Kidney (tissue), 13 donors: ENCODE measurements at regions not wholly inside any gene's neighbourhood (a gene's known extent, or its start where the extent isn't known, plus 50 kb on each side); places are given as distances from the start of the nearest gene placed in this dataset.
"Not testable (repeated sequence)": the region's sequence is repeated elsewhere in the genome, so short reads cannot be mapped to it uniquely, and the experiment has no call there.

Source experiments
- DNase-seq, 5 donors: peaks; one replicate each; pipeline ENCODE4 v3.0.0-alpha.2; 2013 to 2020
- FAIRE-seq: peaks from 2 replicates; lab custom pipeline; 2012; peaks lifted over from hg19 to GRCh38; lab: Jason Lieb, UNC
- H3K27ac ChIP-seq, 2 donors: one replicate each; pipeline ENCODE4 v1.7.0; 2013; ENCODE audit warnings: low read depth in 2 of 2, low read length in 2 of 2, inconsistent platforms in 1 of 2
- H3K27me3 ChIP-seq: one replicate; pipeline ENCODE4 v1.7.1; 2013; ENCODE audit warnings: low read length, inconsistent platforms; ENCODE audit not compliant: control insufficient read depth, insufficient read depth
- H3K36me3 ChIP-seq, 3 donors: one replicate each; pipeline versions ENCODE4 v1.7.0 to v1.7.1; 2013; ENCODE audit warnings: low read length in 3 of 3, control low read depth in 1 of 3, inconsistent platforms in 1 of 3; ENCODE audit not compliant: insufficient read depth in 3 of 3, control insufficient read depth in 2 of 3
- H3K4me1 ChIP-seq, 3 donors: one replicate each; pipeline versions ENCODE4 v1.7.0 to v1.7.1; 2013; ENCODE audit warnings: low read length in 3 of 3, inconsistent platforms in 1 of 3, low read depth in 1 of 3; ENCODE audit not compliant: control insufficient read depth in 2 of 3, insufficient read depth in 2 of 3
- H3K4me3 ChIP-seq, 3 donors: one replicate each; pipeline versions ENCODE4 v1.7.0 to v1.8.1; 2013; ENCODE audit warnings: low read length in 3 of 3, control low read depth in 1 of 3, inconsistent platforms in 1 of 3
- H3K9ac ChIP-seq, 3 donors: one replicate each; pipeline versions ENCODE4 v1.7.0 to v1.7.1; 2013; ENCODE audit warnings: low read length in 3 of 3, control low read depth in 1 of 3, inconsistent platforms in 1 of 3
- H3K9me3 ChIP-seq, 3 donors: one replicate each; pipeline versions ENCODE4 v1.7.0 to v1.7.1; 2013; ENCODE audit warnings: low read length in 3 of 3, control low read depth in 1 of 3, inconsistent platforms in 1 of 3; ENCODE audit not compliant: control insufficient read depth in 2 of 3, insufficient read depth in 1 of 3
- intact Hi-C: fragments of 100-400 bp; cut with DNase I; formaldehyde crosslinking; loops from one replicate; pipeline ENCODE4 v1.11.1; 2022
- TF ChIP-seq, protein P1 (sequence below): IDR thresholded peaks from 3 replicates; pipeline ENCODE4 v1.5.1; 2012; ENCODE audit warnings: mild to moderate bottlenecking, moderate library complexity, borderline replicate concordance; ENCODE audit not compliant: insufficient read depth; ENCODE audit errors: extremely low read depth
- donor health status: control.
- donor health status: control.
- donor health status: control.
- donor health status: control.
- donor health status: control.
- donor health status: DM: yes; HTN: yes; CAD: no.
- donor health status: Normal renal cell carcinoma (clear cell type).

DNA sequence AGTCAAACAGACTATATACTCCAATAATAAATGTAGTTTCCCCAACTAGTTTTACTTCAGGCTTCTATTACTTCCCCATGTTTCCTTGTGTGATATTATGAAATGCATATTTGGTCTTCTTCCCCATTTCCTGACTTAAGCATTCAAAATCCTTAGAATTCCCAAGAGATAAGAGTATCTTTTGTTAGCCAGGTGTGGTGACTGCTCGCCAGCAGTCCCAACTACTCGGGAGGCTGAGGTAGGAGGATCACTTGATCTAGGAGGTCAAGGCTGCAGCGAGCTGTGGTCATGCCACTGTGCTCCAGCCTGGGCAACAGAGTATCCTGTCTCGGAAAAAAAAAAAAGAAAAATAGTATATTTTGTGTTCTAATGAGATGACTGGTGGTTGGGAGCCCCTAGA is 72.7 kb upstream of the UBE2E2 start:
- H3K9ac ChIP-seq: no peak overlapping the region
- no peak overlapping the region for H3K27ac ChIP-seq
- intact Hi-C loops: no loop called here
- DNase-seq (no peak), FAIRE-seq (no peak)
- TF ChIP-seq, protein P1, sequence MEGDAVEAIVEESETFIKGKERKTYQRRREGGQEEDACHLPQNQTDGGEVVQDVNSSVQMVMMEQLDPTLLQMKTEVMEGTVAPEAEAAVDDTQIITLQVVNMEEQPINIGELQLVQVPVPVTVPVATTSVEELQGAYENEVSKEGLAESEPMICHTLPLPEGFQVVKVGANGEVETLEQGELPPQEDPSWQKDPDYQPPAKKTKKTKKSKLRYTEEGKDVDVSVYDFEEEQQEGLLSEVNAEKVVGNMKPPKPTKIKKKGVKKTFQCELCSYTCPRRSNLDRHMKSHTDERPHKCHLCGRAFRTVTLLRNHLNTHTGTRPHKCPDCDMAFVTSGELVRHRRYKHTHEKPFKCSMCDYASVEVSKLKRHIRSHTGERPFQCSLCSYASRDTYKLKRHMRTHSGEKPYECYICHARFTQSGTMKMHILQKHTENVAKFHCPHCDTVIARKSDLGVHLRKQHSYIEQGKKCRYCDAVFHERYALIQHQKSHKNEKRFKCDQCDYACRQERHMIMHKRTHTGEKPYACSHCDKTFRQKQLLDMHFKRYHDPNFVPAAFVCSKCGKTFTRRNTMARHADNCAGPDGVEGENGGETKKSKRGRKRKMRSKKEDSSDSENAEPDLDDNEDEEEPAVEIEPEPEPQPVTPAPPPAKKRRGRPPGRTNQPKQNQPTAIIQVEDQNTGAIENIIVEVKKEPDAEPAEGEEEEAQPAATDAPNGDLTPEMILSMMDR: no peak
- H3K9me3 ChIP-seq: no peaks in the 10 kb centered on the region
- no peaks in the 10 kb centered on the region for H3K4me1 ChIP-seq
- no peaks in the 10 kb centered on the region for H3K36me3 ChIP-seq
- H3K27me3 ChIP-seq: no peaks in the 10 kb centered on the region
- no peak overlapping the region for H3K4me3 ChIP-seq

- no peak for DNase-seq
- Histone ChIP-seq H3K4me3 (no peak overlapping the region), H3K4me1 (no peaks in the 10 kb centered on the region), H3K9ac (no peak overlapping the region), H3K27me3 (no peaks in the 10 kb centered on the region), H3K27ac (no peak overlapping the region), H3K36me3 (no peaks in the 10 kb centered on the region), H3K9me3 (no peaks in the 10 kb centered on the region)
- intact Hi-C loops: no loop called here
- TF ChIP-seq, protein P1: no peak
- FAIRE-seq: no peak
These were observed 67.9 kb upstream of the UBE2E2 start for GRCh38 chr3:23135026-23135785.

DNA sequence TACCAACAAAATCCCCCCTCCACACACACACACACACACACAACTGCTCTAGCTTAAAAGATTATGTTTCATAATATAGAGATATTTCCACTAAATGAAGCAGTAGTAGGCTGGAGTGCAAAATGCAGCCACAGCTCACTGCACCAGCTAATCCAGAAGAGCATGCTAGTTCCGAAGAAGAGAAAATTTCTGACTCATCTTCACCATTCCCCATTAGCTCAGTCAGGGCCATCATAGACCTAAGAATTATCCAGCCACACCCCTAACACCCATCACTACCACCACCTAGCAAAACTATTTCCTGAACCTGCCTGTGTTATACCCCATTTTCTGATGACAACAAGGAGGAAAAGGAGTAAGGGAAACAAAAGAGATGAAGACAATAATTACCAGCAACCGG is 67.1 kb upstream of the UBE2E2 start:
- no peaks in the 10 kb centered on the region for H3K9me3 ChIP-seq
- no peak for DNase-seq
- no peaks in the 10 kb centered on the region for H3K27me3 ChIP-seq
- FAIRE-seq: no peak
- intact Hi-C loops: no loop called here
- H3K27ac ChIP-seq: no peak overlapping the region
- H3K4me3 ChIP-seq: no peak overlapping the region
- H3K36me3 ChIP-seq: no peaks in the 10 kb centered on the region
- H3K4me1 ChIP-seq: no peaks in the 10 kb centered on the region
- TF ChIP-seq, protein P1: no peak
- H3K9ac ChIP-seq: no peak overlapping the region

DNA sequence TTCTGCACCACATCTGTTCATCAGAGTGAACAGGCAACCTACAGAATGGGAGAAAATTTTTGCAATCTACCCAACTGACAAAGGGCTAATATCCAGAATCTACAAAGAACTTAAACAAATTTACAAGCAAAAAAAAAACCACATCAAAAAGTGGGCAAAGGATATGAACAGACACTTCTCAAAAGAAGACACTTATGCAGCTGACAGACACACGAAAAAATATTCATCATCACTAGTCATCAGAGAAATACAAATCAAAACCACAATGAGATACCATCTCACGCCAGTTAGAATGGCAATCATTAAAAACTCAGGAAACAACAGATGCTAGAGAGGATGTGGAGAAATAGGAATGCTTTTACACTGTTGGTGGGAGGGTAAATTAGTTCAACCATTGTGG is 59.1 kb upstream of the UBE2E2 start:
- H3K27ac ChIP-seq, H3K36me3 ChIP-seq, H3K4me3 ChIP-seq, H3K9me3 ChIP-seq, FAIRE-seq, H3K27me3 ChIP-seq, intact Hi-C loops, H3K4me1 ChIP-seq, H3K9ac ChIP-seq, DNase-seq: not testable (repeated sequence)
